GM12878 (cell line): ENCODE measurements at regions not wholly inside any gene's neighbourhood (a gene's known extent, or its start where the extent isn't known, plus 50 kb on each side); places are given as distances from the start of the nearest gene placed in this dataset.

ENCODE experiments used
- ATAC-seq: fragments of 200-7000 bp; cut with Tn5 transposase; 3 replicates; pipeline ENCODE4 v1.9.1; 2020; ENCODE audit warnings: mild to moderate bottlenecking, moderate library complexity
- BruUV-seq: library from RNA; stranded (reverse); fragments of 400-500 nt; replicated peaks from 2 replicates; lab custom pipeline; 2021; lab: Mats Ljungman, UMichigan
- CTCF ChIA-PET: fragments of 300-600 bp; sonication (Branson Sonifier 250); formaldehyde crosslinking; extraction: SDS; loops from one replicate; lab custom pipeline; 2021; ENCODE audit warnings: inconsistent platforms; lab: Yijun Ruan, JAX
- POLR2A ChIA-PET: fragments of 350-600 bp; formaldehyde crosslinking; extraction: SDS; loops from one replicate; lab custom pipeline; 2021; ENCODE audit warnings: inconsistent platforms; lab: Charles Lee
- RAD21 ChIA-PET: fragments of 300-600 bp; sonication (Branson Sonifier 250); formaldehyde crosslinking; loops from one replicate; lab custom pipeline; 2023; ENCODE audit warnings: antibody characterized with exemption; ENCODE audit not compliant: unreplicated experiment; lab: Charles Lee
- SMC1A ChIA-PET: fragments of 300-600 bp; sonication (Branson Sonifier 250); formaldehyde crosslinking; loops from one replicate; lab custom pipeline; 2023; ENCODE audit not compliant: unreplicated experiment, uncharacterized antibody; lab: Charles Lee
- DNase-seq: peaks from one replicate; pipeline ENCODE4 v3.0.0-alpha.2; 2011; ENCODE audit warnings: low read depth, low spot score
- FAIRE-seq: peaks from 3 replicates; lab custom pipeline; 2011; peaks lifted over from hg19 to GRCh38; lab: Jason Lieb, UNC
- H2AFZ ChIP-seq: 2 replicates; pipeline ENCODE4 v1.6.0; 2011; ENCODE audit warnings: low read depth, low read length, control low read depth; ENCODE audit not compliant: control insufficient read depth
- H3K27ac ChIP-seq: 2 replicates; pipeline ENCODE4 v1.5.1; 2011; ENCODE audit warnings: control low read depth; ENCODE audit not compliant: control insufficient read depth, insufficient read depth
- H3K27me3 ChIP-seq, 2 experiments: replicated peaks in 1 of 2; 2 replicates each; pipeline versions ENCODE4 v1.6.0 to v1.6.1; 2011; ENCODE audit warnings: low read length in 1 of 2; ENCODE audit not compliant: control insufficient read depth in 2 of 2, insufficient read depth in 2 of 2
- H3K36me3 ChIP-seq, 2 experiments: 2 replicates each; pipeline ENCODE4 v1.5.1; 2011; ENCODE audit warnings: low read length in 1 of 2; ENCODE audit not compliant: control insufficient read depth in 2 of 2, insufficient read depth in 2 of 2
- H3K4me1 ChIP-seq: 2 replicates; pipeline ENCODE4 v1.6.1; 2011; ENCODE audit warnings: mild to moderate bottlenecking, low read length, moderate library complexity, mixed read lengths; ENCODE audit not compliant: control insufficient read depth, insufficient read depth
- H3K4me2 ChIP-seq: 2 replicates; pipeline ENCODE4 v1.6.0; 2011; ENCODE audit warnings: control low read depth; ENCODE audit not compliant: control insufficient read depth, insufficient read depth
- H3K4me3 ChIP-seq: fragments of 200-600 bp; sonication (generic); 2 replicates; pipeline ENCODE4 v1.5.1; 2016
- H3K79me2 ChIP-seq: 2 replicates; pipeline ENCODE4 v1.6.0; 2011; ENCODE audit warnings: low read length; ENCODE audit not compliant: control insufficient read depth, insufficient read depth
- H3K9ac ChIP-seq: 2 replicates; pipeline ENCODE4 v1.8.0; 2011; ENCODE audit warnings: low read length, control low read depth, mixed read lengths; ENCODE audit not compliant: control insufficient read depth, insufficient read depth
- H3K9me3 ChIP-seq: replicated peaks from 3 replicates; pipeline ENCODE4 v1.5.1; 2011; ENCODE audit warnings: mild to moderate bottlenecking, low read length; ENCODE audit not compliant: control insufficient read depth, insufficient read depth
- H4K20me1 ChIP-seq: 2 replicates; pipeline ENCODE4 v1.6.0; 2011; ENCODE audit not compliant: control insufficient read depth, insufficient read depth
- CEBPB ChIP-seq, 2 experiments: fragments of 150-350 bp in 1 of 2; IDR thresholded peaks; 2 replicates each; pipeline ENCODE4 v1.6.1; 2012 to 2014; ENCODE audit warnings: low read depth in 2 of 2, low read length in 2 of 2, borderline replicate concordance in 1 of 2, inconsistent platforms in 1 of 2
- KLF5 ChIP-seq: fragments of 450-650 bp; IDR thresholded peaks from 2 replicates; pipeline ENCODE4 v1.6.1; 2014; ENCODE audit warnings: mild to moderate bottlenecking; ENCODE audit not compliant: partially characterized antibody
- LARP7 ChIP-seq: fragments of 450-650 bp; IDR thresholded peaks from 2 replicates; pipeline ENCODE4 v1.6.1; 2017; ENCODE audit warnings: mild to moderate bottlenecking
- MEF2A ChIP-seq: IDR thresholded peaks from 2 replicates; pipeline ENCODE4 v1.6.1; 2011; ENCODE audit warnings: low read depth, mild to moderate bottlenecking, low read length, moderate library complexity; ENCODE audit not compliant: insufficient read depth
- RAD51 ChIP-seq: fragments of 450-650 bp; IDR thresholded peaks from 2 replicates; pipeline ENCODE4 v1.6.1; 2016; ENCODE audit warnings: moderate library complexity, mild to moderate bottlenecking, inconsistent platforms
- RB1 ChIP-seq: fragments of 450-650 bp; formaldehyde crosslinking; IDR thresholded peaks from 2 replicates; pipeline ENCODE4 v1.6.1; 2017; ENCODE audit warnings: mild to moderate bottlenecking, borderline replicate concordance
- SKIL ChIP-seq: fragments of 450-650 bp; IDR thresholded peaks from 2 replicates; pipeline ENCODE4 v1.6.1; 2017; ENCODE audit warnings: mild to moderate bottlenecking, low read depth, inconsistent platforms; ENCODE audit not compliant: poor library complexity, severe bottlenecking
- SUPT20H ChIP-seq: IDR thresholded peaks from 2 replicates; pipeline ENCODE4 v1.6.1; 2011; ENCODE audit warnings: low read depth, mild to moderate bottlenecking, low read length, moderate library complexity, borderline replicate concordance; ENCODE audit not compliant: control insufficient read depth
- in situ Hi-C: fragments of 300-500 bp; cut with MboI; formaldehyde crosslinking; loops from 9 replicates; pipeline ENCODE4 v1.14.3; 2018; ENCODE audit warnings: mixed read lengths
- intact Hi-C: fragments of 100-400 bp; cut with micrococcal nuclease; formaldehyde crosslinking; loops from one replicate; pipeline ENCODE4 v1.14.2; 2022; ENCODE audit not compliant: unreplicated experiment
- TF ChIP-seq, protein P1 (sequence below): fragments of 450-650 bp; IDR thresholded peaks from 2 replicates; pipeline ENCODE4 v1.6.1; 2016; ENCODE audit warnings: mild to moderate bottlenecking
- TF ChIP-seq, protein P2 (sequence below): IDR thresholded peaks from 2 replicates; pipeline ENCODE4 v1.6.1; 2012; ENCODE audit warnings: low read depth, low read length, improper control_type of control experiment
- TF ChIP-seq, protein P3 (sequence below): IDR thresholded peaks from 2 replicates; pipeline ENCODE4 v1.6.1; 2011; ENCODE audit warnings: borderline replicate concordance, low read depth, mild to moderate bottlenecking, moderate library complexity, mixed read lengths, low read length; ENCODE audit not compliant: insufficient read depth; ENCODE audit errors: extremely low read length

DNA sequence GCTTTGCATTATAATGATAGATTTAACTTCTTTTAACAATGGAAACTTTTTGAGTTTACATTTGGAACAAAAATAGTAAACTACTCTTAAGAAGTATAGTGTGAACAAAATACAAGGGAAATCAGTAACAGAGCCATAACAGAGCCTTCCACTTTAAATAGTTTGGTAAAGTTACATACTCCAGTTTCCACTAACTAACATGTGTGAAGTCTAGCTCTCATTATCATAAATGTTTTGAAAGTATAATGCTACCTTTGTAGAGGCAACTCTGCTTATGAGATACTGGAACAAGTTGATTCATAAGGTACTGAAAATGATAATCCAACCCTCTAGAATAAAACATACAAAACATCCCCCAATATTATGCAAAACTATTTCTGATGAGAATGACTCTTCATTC lies 1155.1 kb upstream of the ADGRL2 start:
- BruUV-seq: no TSS peak
- Histone ChIP-seq H3K79me2 (no peaks in the 10 kb centered on the region), H3K4me1 (peaks cover 5% of the 10 kb centered on the region; the same call in 1 of the 2 replicates), H4K20me1 (no peaks in the 10 kb centered on the region)
- no peak for TF ChIP-seq KLF5
- TF ChIP-seq SUPT20H: no peak
- TF ChIP-seq MEF2A: no peak
- no peak for TF ChIP-seq SKIL
- TF ChIP-seq CEBPB (IDR thresholded peaks at IDR 0.05; ENCODE audit: borderline replicate concordance in 1 of 2, low read depth in 2 of 2, low read length in 2 of 2): no peak
- TF ChIP-seq, protein P1, sequence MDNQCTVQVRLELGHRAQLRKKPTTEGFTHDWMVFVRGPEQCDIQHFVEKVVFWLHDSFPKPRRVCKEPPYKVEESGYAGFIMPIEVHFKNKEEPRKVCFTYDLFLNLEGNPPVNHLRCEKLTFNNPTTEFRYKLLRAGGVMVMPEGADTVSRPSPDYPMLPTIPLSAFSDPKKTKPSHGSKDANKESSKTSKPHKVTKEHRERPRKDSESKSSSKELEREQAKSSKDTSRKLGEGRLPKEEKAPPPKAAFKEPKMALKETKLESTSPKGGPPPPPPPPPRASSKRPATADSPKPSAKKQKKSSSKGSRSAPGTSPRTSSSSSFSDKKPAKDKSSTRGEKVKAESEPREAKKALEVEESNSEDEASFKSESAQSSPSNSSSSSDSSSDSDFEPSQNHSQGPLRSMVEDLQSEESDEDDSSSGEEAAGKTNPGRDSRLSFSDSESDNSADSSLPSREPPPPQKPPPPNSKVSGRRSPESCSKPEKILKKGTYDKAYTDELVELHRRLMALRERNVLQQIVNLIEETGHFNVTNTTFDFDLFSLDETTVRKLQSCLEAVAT: no peak
- TF ChIP-seq, protein P2, sequence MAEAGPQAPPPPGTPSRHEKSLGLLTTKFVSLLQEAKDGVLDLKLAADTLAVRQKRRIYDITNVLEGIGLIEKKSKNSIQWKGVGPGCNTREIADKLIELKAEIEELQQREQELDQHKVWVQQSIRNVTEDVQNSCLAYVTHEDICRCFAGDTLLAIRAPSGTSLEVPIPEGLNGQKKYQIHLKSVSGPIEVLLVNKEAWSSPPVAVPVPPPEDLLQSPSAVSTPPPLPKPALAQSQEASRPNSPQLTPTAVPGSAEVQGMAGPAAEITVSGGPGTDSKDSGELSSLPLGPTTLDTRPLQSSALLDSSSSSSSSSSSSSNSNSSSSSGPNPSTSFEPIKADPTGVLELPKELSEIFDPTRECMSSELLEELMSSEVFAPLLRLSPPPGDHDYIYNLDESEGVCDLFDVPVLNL: no peak
- no peak for TF ChIP-seq RB1
- TF ChIP-seq, protein P3, sequence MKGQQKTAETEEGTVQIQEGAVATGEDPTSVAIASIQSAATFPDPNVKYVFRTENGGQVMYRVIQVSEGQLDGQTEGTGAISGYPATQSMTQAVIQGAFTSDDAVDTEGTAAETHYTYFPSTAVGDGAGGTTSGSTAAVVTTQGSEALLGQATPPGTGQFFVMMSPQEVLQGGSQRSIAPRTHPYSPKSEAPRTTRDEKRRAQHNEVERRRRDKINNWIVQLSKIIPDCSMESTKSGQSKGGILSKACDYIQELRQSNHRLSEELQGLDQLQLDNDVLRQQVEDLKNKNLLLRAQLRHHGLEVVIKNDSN: no peak
- no peak for TF ChIP-seq LARP7
- TF ChIP-seq RAD51: no peak
- TF ChIP-seq, all 136 proteins: peak for 0
- no peaks in the 10 kb centered on the region for H3K27me3 ChIP-seq
- intact Hi-C loops (loop anchor here (10.0 kb wide), 1 partner anchor 1171 kb away; no protein-coding TSS in a partner anchor), in situ Hi-C loops (no loop called here)
- no peak overlapping the region for H3K4me2 ChIP-seq
- ChIA-PET RAD21 (no interaction called here), POLR2A (interaction anchor here (0.6 kb wide), 1 partner anchor 136 kb away, joined by 3 read pairs; no protein-coding TSS in a partner anchor), CTCF (no interaction called here), SMC1A (no interaction called here)
- no peaks in the 10 kb centered on the region for H3K36me3 ChIP-seq
- H3K9me3 ChIP-seq: no peaks in the 10 kb centered on the region
- no peak for FAIRE-seq
- no peak overlapping the region for H3K4me3 ChIP-seq
- ATAC-seq: peak; percentile 55
- H2AFZ ChIP-seq: no peak overlapping the region
- DNase-seq: no peak
- no peak overlapping the region for H3K9ac ChIP-seq
- H3K27ac ChIP-seq: no peak overlapping the region
